ENCODE measurements at regions not wholly inside any gene's neighbourhood (a gene's known extent, or its start where the extent isn't known, plus 50 kb on each side); places are given as distances from the start of the nearest gene placed in this dataset.
A peak's percentile ranks its signal among the peaks of the same experiment; 100 is the strongest.
"Not testable (repeated sequence)": the region's sequence is repeated elsewhere in the genome, so short reads cannot be mapped to it uniquely, and the experiment has no call there.

DNA sequence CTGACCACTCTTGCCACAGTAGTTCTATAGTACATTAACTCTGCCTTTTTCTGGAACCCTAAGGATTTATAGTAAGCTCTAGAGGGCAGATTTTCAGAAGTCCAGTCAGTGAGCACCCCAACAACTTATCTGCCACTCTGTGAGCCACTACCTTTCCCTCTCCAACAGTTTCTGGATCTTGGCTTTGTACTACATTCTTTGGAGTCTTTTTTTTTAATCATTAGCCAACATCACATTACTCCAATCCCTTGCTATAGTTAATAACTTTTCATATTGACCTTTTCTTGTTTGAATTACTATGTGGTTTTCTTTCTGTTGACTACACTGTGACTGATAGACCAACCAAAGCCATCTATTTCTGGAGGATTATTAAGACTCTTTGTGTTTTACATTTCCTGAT is 1596.7 kb upstream of the PRMT6 start:
- Histone ChIP-seq H3K4me1 (no peaks in the 10 kb centered on the region), H3K27ac (no peak overlapping the region), H3K9me3 (no peaks in the 10 kb centered on the region), H3K27me3 (no peaks in the 10 kb centered on the region), H3K36me3 (ENCODE audit: low read depth, missing control alignments) (no peaks in the 10 kb centered on the region), H3K4me3 (no peak overlapping the region)
- no peak for DNase-seq
- TF ChIP-seq, protein P1, sequence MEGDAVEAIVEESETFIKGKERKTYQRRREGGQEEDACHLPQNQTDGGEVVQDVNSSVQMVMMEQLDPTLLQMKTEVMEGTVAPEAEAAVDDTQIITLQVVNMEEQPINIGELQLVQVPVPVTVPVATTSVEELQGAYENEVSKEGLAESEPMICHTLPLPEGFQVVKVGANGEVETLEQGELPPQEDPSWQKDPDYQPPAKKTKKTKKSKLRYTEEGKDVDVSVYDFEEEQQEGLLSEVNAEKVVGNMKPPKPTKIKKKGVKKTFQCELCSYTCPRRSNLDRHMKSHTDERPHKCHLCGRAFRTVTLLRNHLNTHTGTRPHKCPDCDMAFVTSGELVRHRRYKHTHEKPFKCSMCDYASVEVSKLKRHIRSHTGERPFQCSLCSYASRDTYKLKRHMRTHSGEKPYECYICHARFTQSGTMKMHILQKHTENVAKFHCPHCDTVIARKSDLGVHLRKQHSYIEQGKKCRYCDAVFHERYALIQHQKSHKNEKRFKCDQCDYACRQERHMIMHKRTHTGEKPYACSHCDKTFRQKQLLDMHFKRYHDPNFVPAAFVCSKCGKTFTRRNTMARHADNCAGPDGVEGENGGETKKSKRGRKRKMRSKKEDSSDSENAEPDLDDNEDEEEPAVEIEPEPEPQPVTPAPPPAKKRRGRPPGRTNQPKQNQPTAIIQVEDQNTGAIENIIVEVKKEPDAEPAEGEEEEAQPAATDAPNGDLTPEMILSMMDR (IDR thresholded peaks at IDR 0.05): no peak
- TF ChIP-seq POLR2A (IDR thresholded peaks at IDR 0.05): no peak
- intact Hi-C loops (cut with DNase I; ENCODE audit: low total_unique reads): no loop called here

DNA sequence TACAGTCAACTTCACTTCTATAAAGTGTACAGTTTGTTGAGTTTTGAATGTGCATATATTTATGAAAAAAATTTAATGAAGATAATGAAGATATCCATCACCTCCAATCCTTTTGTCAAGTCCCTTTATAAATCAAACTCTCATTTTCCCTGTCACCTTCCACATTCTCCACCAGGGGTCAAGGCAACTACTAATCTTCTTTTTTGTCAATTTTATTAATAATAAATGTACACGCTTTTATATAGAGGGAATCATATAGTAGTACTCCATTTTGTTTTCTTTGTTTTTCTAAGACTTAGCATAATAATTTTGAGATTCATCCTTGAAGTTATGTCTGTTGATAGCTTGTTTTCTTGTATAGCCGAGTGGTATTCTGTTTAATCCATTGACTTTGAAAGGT is 1594.2 kb upstream of the PRMT6 start:
- TF ChIP-seq POLR2A (IDR thresholded peaks at IDR 0.05): no peak
- TF ChIP-seq, protein P1 (IDR thresholded peaks at IDR 0.05): no peak
- no peak overlapping the region for H3K27ac ChIP-seq
- DNase-seq: no peak
- no peaks in the 10 kb centered on the region for H3K9me3 ChIP-seq
- H3K4me3 ChIP-seq: no peak overlapping the region
- no peaks in the 10 kb centered on the region for H3K4me1 ChIP-seq
- H3K36me3 ChIP-seq (ENCODE audit: low read depth, missing control alignments): no peaks in the 10 kb centered on the region
- no peaks in the 10 kb centered on the region for H3K27me3 ChIP-seq
- intact Hi-C loops (cut with DNase I; ENCODE audit: low total_unique reads): no loop called here
- WGBS, 2 donors: 89 to 93% methylated on average over 2 of the region's 2 CpGs

DNA sequence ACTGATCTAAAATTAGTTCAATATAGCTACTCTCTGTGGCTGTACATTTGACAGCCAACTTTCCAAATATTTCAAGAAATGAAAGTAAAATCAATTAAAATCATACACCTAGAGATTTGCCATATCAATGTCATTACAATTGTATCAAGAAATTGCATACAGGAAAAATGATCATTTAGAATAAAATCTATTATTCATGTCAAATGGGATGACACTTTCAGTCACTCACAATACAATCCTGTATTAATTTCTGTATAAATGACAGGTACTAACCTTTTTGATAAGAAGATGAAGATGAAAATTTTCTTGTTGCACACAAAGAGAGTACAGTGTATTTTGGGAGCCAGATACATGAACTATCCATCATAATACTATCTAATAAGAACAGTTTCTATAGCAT is 1588.9 kb upstream of the PRMT6 start:
- intact Hi-C loops (cut with DNase I; ENCODE audit: low total_unique reads): no loop called here
- TF ChIP-seq, protein P1 (IDR thresholded peaks at IDR 0.05): no peak
- no peak for TF ChIP-seq POLR2A (IDR thresholded peaks at IDR 0.05)
- H3K27me3 ChIP-seq: no peaks in the 10 kb centered on the region
- H3K36me3 ChIP-seq (ENCODE audit: low read depth, missing control alignments): no peaks in the 10 kb centered on the region
- H3K4me1 ChIP-seq: no peaks in the 10 kb centered on the region
- no peaks in the 10 kb centered on the region for H3K9me3 ChIP-seq
- no peak overlapping the region for H3K27ac ChIP-seq
- DNase-seq: no peak
- H3K4me3 ChIP-seq: no peak overlapping the region

DNA sequence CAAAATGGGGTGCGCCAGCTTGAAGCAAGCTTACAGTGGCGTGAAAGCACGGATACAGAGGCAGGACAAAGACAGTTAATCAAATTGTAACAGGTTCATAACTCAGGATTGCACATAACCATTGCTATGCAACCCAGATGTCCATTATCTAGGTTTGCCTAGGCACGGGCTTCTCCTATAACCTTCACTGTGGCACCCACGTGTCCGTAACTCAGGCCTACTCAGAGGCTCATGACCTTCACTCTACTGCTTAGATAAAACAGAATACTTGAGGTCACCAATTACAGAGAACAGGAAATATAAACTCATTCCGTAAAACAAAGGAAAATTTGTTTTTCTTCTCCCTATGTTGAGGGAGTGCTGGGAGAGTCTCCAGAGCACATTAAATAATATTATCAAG is 1585.9 kb upstream of the PRMT6 start:
- intact Hi-C loops (cut with DNase I; ENCODE audit: low total_unique reads); H3K36me3 ChIP-seq (ENCODE audit: low read depth, missing control alignments); H3K9me3 ChIP-seq; H3K4me1 ChIP-seq; H3K27me3 ChIP-seq: not testable (repeated sequence)
- peak; percentile 88 for DNase-seq
- Histone ChIP-seq H3K4me3 (peak overlapping the region in 1 of 2 donors; percentile 6), H3K27ac (peak overlapping the region in 1 of 2 donors; percentile 57)
- WGBS, 2 donors: 30 to 35% methylated on average over 7 of the region's 7 CpGs

DNA sequence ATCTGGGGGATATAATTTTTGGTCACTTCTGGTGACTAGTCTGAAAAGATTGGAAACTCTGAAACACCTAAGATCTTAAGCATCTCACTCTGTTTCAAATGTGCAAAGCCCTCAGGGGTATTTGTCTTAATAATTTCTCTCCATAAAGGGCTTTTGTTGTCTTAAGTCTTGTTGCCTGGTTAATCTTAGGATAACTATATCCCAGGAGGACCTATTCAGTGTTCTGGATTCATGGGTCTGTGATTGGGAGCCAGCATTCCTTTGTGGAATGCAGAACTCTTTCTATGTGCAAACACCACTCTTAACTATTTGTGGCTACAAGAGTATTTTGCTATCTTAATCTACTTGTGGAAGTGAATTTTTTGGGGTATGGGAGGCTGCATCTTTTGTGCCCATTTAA is 1573.0 kb upstream of the PRMT6 start:
- Histone ChIP-seq H3K36me3 (ENCODE audit: low read depth, missing control alignments) (no peaks in the 10 kb centered on the region), H3K9me3 (no peaks in the 10 kb centered on the region), H3K27me3 (no peaks in the 10 kb centered on the region), H3K4me1 (no peaks in the 10 kb centered on the region), H3K4me3 (no peak overlapping the region), H3K27ac (no peak overlapping the region)
- intact Hi-C loops (cut with DNase I; ENCODE audit: low total_unique reads): no loop called here
- TF ChIP-seq POLR2A (IDR thresholded peaks at IDR 0.05): no peak
- DNase-seq: no peak

DNA sequence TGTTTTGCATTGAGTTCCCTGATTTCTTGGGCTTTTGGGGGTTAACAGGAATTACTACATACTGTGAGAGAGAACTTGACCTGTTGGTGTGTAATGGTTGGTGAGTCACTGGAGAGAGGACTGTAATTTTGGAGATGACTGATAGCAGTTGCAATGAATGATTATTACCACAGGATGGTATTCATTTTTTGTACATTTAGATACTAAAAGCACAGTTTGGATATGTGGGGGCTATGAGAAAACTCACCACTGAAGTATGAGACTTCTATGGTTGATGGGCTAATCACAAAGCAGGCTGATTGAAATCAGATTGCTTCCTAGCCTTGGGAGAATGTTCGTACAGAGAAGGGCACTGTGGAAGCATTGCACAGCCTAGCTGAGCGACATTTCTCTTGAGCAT is 1571.3 kb upstream of the PRMT6 start:
- TF ChIP-seq, protein P1 (IDR thresholded peaks at IDR 0.05): no peak
- TF ChIP-seq POLR2A (IDR thresholded peaks at IDR 0.05): no peak
- intact Hi-C loops (cut with DNase I; ENCODE audit: low total_unique reads): no loop called here
- WGBS, 2 donors: 82 to 86% methylated on average over 2 of the region's 2 CpGs
- Histone ChIP-seq H3K9me3 (no peaks in the 10 kb centered on the region), H3K4me3 (no peak overlapping the region), H3K27ac (no peak overlapping the region), H3K4me1 (no peaks in the 10 kb centered on the region), H3K27me3 (no peaks in the 10 kb centered on the region), H3K36me3 (ENCODE audit: low read depth, missing control alignments) (no peaks in the 10 kb centered on the region)
- no peak for DNase-seq

Measured in testis (tissue), 2 donors.